SKM-1 (cell line): ENCODE measurements at regions not wholly inside any gene's neighbourhood (a gene's known extent, or its start where the extent isn't known, plus 50 kb on each side); places are given as distances from the start of the nearest gene placed in this dataset.

Experiments used
- DNase-seq: peaks from one replicate; lab custom pipeline; 2025; ENCODE audit not compliant: unreplicated experiment; lab: John Stamatoyannopoulos, UW

DNA sequence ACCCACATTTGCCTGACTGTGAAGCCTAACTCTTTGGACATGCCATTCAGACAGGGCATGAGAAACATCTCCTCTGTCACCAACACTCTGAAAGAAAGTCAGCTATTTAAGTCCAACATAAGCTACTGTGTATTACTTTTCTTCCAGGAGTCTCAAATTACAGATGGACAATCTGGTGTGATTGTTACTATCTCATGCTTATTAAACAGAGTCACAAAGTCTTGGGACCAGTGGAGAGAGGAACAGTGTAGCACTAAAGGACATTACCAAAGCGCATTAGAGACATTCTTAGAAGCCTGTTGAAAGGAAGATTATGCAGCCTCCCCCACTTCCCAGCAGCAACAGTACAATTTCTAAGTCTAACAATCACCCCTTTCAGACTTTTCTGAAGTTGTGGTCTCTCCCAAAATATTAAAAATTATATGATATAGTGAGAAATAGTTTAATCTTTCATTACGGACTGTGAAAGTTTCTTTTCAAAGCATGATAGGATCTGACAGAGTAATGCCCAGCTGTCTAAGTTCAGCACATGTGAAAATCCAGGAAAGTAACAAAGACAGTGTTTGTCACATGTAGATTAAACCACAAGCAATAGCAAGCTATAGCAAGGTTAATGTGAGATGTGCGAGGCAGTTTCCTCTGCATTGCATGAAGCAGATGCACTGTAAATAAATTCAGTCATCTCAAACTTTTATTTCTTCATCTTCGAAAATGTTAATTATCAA lies 280.9 kb upstream of the FZD8 start:
- DNase-seq, result no peak

GRCh38 chr10:35921866-35922350 lies 279.8 kb upstream of the FZD8 start:
- no peak for DNase-seq

- no peak for DNase-seq
Measured at GRCh38 chr10:35916791-35917190, 274.7 kb upstream of the FZD8 start.

- no peak for DNase-seq
Measured at GRCh38 chr10:35913628-35914027, 271.5 kb upstream of the FZD8 start.

- no peak for DNase-seq
Measured at GRCh38 chr10:35912615-35913569, 270.8 kb upstream of the FZD8 start.

- DNase-seq, result no peak
Measured at GRCh38 chr10:35911954-35912353, 269.9 kb upstream of the FZD8 start.

DNA sequence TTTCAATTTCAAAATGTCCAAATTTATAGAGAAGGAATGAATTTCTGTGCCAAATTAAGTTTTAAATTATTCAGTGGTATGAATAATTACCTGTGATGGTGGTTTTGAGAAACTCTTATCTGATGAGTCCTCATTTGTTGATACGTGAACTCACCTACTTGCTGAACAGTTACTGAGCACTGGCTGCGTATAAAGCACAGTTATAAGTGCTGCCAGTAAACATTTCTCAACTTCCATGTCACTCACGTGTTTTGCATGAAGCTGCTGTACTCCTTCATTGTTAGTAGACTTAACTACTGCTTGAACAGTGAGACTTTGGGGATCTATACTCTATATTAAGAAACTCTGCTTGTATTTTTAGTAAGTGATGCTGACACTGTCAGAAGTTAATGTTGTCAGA lies 269.1 kb upstream of the FZD8 start:
- DNase-seq, result no peak

DNA sequence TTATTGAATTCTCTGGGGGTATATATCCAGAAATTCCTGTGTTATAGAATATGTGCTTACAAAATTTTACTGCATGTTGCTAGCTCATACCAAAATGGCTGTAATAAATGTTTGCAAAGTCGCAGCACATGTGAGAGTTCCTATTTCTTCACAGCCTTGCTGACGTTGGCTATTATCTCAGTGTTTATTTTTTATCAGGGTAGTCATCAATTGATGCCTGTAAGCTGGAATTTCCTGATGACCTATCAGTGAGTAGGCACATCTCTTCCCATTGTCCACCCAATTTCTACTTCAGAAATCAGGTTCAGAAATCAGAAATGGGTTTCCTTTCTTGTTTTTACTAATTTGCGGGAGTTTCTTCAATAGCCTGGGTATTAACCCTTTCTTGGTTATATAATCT lies 268.1 kb upstream of the FZD8 start:
- DNase-seq, result no peak

- DNase-seq, result no peak
Measured at GRCh38 chr10:35909121-35909720, 267.1 kb upstream of the FZD8 start.

DNA sequence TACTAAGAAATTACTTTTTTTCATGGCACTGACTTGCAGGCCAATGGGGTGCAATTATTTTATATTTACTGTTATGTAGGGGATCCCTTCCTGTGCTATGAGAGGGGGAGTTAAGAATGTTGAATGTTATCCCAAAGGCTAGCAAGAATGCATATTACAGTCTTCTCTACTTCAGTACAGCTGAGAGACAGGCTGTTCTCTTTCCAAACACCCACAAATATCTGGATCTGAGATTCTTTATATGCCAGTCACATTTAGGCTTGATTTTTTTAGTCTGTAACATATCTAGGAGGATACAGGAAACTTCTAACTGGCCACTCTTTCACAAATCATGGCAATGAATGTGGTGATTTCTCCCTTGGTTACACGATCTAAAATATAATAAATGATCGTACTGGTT lies 266.4 kb upstream of the FZD8 start:
- no peak for DNase-seq

GRCh38 chr10:35907548-35907947 lies 265.5 kb upstream of the FZD8 start:
- no peak for DNase-seq

GRCh38 chr10:35906155-35906554 lies 264.1 kb upstream of the FZD8 start:
- DNase-seq, result no peak

DNA sequence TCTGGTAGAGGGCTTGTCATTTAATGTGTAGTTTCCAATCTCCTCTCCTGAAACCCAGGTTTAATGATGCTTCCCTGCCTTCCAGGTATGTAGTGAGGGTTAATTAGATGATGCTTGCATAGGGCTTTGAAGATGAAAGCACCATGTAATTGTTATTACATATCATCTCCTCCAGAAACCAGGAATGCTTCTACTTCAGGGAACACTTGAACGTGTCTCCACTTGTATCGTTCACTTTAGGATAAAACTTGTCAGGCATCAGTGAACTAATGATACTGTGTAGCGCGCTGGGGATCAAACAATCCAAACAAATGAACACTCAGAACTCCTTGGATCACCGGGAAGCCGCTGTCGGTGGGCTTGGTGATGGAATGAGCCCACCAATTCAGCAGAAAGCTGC lies 260.9 kb upstream of the FZD8 start:
- DNase-seq, result no peak

GRCh38 chr10:35898716-35899440 lies 256.8 kb upstream of the FZD8 start:
- no peak for DNase-seq

DNA sequence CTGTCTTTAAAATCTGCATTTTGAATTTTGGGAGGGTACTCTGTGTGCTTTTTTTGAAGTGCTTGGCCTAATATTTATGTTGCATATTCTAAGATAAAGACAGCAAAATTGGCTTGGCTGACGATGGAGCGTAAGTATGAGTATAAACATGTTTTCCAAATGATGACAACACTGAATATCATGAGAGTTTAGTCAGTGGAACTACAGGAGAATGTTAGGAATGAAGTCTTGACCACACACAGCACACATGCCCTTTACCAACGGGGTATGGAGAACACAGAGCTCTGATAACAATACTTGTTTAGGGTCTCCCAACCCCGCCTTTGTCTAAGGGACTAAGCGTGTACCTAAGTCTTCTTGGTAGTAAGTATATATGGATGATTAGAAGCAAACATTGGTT lies 253.9 kb upstream of the FZD8 start:
- DNase-seq, result no peak

GRCh38 chr10:35895331-35895730 lies 253.2 kb upstream of the FZD8 start:
- DNase-seq, result no peak

GRCh38 chr10:35892526-35892925 lies 250.4 kb upstream of the FZD8 start:
- DNase-seq, result no peak

DNA sequence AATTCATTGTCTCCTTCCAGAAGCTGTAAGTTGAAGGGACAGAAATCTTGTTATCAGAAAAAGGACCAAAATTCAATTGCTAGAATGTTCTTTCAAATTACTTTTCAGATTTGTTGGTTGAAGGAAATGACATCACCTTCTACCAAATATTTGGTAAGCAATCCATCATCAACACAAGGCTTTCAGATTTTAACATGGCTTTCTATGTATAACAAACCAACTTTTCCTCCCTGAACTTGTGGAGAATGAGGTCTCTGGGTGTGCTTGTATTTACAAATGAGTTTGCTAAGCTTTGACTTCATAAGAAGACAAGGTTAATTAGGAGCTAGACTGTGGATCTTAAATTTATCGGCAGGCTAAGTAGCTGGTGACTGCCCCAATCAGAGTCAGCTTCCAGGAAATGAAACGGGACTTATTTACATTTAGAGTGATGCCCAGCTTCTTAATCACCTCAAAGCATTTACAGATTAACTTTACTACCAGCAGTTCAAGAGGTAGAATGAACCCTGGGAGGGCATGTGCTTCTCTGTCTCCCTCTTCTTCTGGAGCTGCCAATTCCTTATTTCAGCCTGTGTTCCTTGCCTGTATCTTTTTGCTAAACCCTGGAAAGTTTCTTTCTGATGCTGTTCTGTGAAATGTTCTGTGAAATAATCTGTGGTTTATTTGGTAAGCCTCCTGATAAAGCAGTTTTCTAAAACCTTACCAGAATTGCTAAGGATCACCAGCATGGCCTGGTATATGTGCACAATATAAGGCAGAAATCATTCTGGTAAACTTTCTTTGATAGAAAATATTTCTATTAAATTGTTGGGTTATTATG lies 248.8 kb upstream of the FZD8 start:
- no peak for DNase-seq

- no peak for DNase-seq
Measured at GRCh38 chr10:35889971-35890675, 248.0 kb upstream of the FZD8 start.

- no peak for DNase-seq
Measured at GRCh38 chr10:35889226-35889625, 247.1 kb upstream of the FZD8 start.
